WTC11 (cell line): ENCODE measurements at regions not wholly inside any gene's neighbourhood (a gene's known extent, or its start where the extent isn't known, plus 50 kb on each side); places are given as distances from the start of the nearest gene placed in this dataset.

Experiments used
- ATAC-seq: fragments of 200-7000 bp; cut with Tn5 transposase; 2 replicates; pipeline ENCODE4 v1.10.0; 2021; ENCODE audit warnings: mild to moderate bottlenecking, moderate library complexity
- CTCF ChIA-PET: fragments of 300-600 bp; sonication (Branson Sonifier 250); formaldehyde crosslinking; loops from one replicate; lab custom pipeline; 2021; ENCODE audit warnings: antibody characterized with exemption; lab: Charles Lee
- POLR2A ChIA-PET: fragments of 350-600 bp; sonication (Branson Sonifier 250); formaldehyde crosslinking; loops from one replicate; lab custom pipeline; 2021; ENCODE audit warnings: antibody characterized with exemption; lab: Charles Lee
- DNase-seq: peaks from one replicate; pipeline ENCODE4 v3.0.0; 2021; ENCODE audit warnings: low spot score
- H3K27ac Mint-ChIP-seq: 2 replicates; pipeline ENCODE4 v1.8.0; 2021; ENCODE audit warnings: mixed read lengths
- H3K27me3 Mint-ChIP-seq: 2 replicates; pipeline ENCODE4 v1.8.0; 2021; ENCODE audit warnings: low read depth, mild to moderate bottlenecking, moderate library complexity, mixed read lengths
- H3K36me3 Mint-ChIP-seq: 2 replicates; pipeline ENCODE4 v1.8.0; 2021; ENCODE audit warnings: mixed read lengths
- H3K4me1 Mint-ChIP-seq: 2 replicates; pipeline ENCODE4 v1.8.0; 2022; ENCODE audit warnings: mixed read lengths
- H3K4me3 Mint-ChIP-seq: 2 replicates; pipeline ENCODE4 v1.8.0; 2021; ENCODE audit warnings: mild to moderate bottlenecking, moderate library complexity, mixed read lengths
- H3K9me3 Mint-ChIP-seq: 2 replicates; pipeline ENCODE4 v1.8.0; 2021; ENCODE audit warnings: mixed read lengths
- ARID4B ChIP-seq: sonication (generic); formaldehyde crosslinking; IDR thresholded peaks from 2 replicates; pipeline ENCODE4 v1.8.0; 2023; ENCODE audit warnings: missing genetic modification reagents, mild to moderate bottlenecking, borderline replicate concordance
- ATF3 ChIP-seq: sonication (generic); formaldehyde crosslinking; conservative IDR thresholded peaks from 2 replicates; pipeline ENCODE4 v1.8.1; 2022; ENCODE audit warnings: mild to moderate bottlenecking, missing genetic modification reagents
- E2F4 ChIP-seq: sonication (generic); formaldehyde crosslinking; IDR thresholded peaks from 2 replicates; pipeline ENCODE4 v1.8.1; 2022; ENCODE audit warnings: low read depth, mild to moderate bottlenecking, moderate library complexity, missing genetic modification reagents, borderline replicate concordance
- ESRRA ChIP-seq: sonication (generic); formaldehyde crosslinking; IDR thresholded peaks from 2 replicates; pipeline ENCODE4 v1.8.1; 2022; ENCODE audit warnings: mild to moderate bottlenecking, missing genetic modification reagents, borderline replicate concordance
- GTF2I ChIP-seq: fragments of 250-450 bp; sonication (Bioruptor Pico); conservative IDR thresholded peaks from 2 replicates; pipeline ENCODE4 v1.4.0; 2021; ENCODE audit warnings: mild to moderate bottlenecking
- IRF1 ChIP-seq: sonication (generic); formaldehyde crosslinking; IDR thresholded peaks from 2 replicates; pipeline ENCODE4 v1.8.0; 2023; ENCODE audit warnings: missing genetic modification reagents
- KAT7 ChIP-seq: sonication (generic); formaldehyde crosslinking; IDR thresholded peaks from 2 replicates; pipeline ENCODE4 v1.8.1; 2023; ENCODE audit warnings: missing genetic modification reagents, mild to moderate bottlenecking, borderline replicate concordance
- MXD4 ChIP-seq: fragments of 250-450 bp; sonication (Bioruptor Pico); IDR thresholded peaks from 2 replicates; pipeline ENCODE4 v1.8.0; 2021; ENCODE audit warnings: mild to moderate bottlenecking, moderate library complexity, borderline replicate concordance
- NFATC4 ChIP-seq: fragments of 250-450 bp; sonication (Bioruptor Pico); IDR thresholded peaks from 2 replicates; pipeline ENCODE4 v1.9.0; 2021; ENCODE audit warnings: mild to moderate bottlenecking
- NR3C1 ChIP-seq: sonication (generic); formaldehyde crosslinking; conservative IDR thresholded peaks from 2 replicates; pipeline ENCODE4 v1.8.1; 2023; ENCODE audit warnings: low read depth, mild to moderate bottlenecking, missing genetic modification reagents
- OVOL2 ChIP-seq: fragments of 250-450 bp; sonication (Bioruptor Pico); IDR thresholded peaks from 2 replicates; pipeline ENCODE4 v1.9.0; 2021; ENCODE audit warnings: mild to moderate bottlenecking, borderline replicate concordance
- PRDM15 ChIP-seq: sonication (generic); formaldehyde crosslinking; IDR thresholded peaks from 2 replicates; pipeline ENCODE4 v1.8.0; 2022; ENCODE audit warnings: missing genetic modification reagents
- PREB ChIP-seq: sonication (generic); formaldehyde crosslinking; IDR thresholded peaks from 2 replicates; pipeline ENCODE4 v1.8.1; 2022; ENCODE audit warnings: mild to moderate bottlenecking, missing genetic modification reagents, moderate library complexity, borderline replicate concordance
- RORB ChIP-seq: fragments of 250-450 bp; sonication (Bioruptor Pico); IDR thresholded peaks from 2 replicates; pipeline ENCODE4 v1.9.0; 2021; ENCODE audit warnings: mild to moderate bottlenecking
- TEAD1 ChIP-seq: sonication (generic); formaldehyde crosslinking; IDR thresholded peaks from 2 replicates; pipeline ENCODE4 v1.8.0; 2022; ENCODE audit warnings: mild to moderate bottlenecking, missing genetic modification reagents
- USF1 ChIP-seq: sonication (generic); formaldehyde crosslinking; IDR thresholded peaks from 2 replicates; pipeline ENCODE4 v1.8.0; 2022; ENCODE audit warnings: mild to moderate bottlenecking, missing genetic modification reagents
- USF2 ChIP-seq: sonication (generic); formaldehyde crosslinking; IDR thresholded peaks from 2 replicates; pipeline ENCODE4 v1.8.1; 2023; ENCODE audit warnings: mild to moderate bottlenecking, missing genetic modification reagents, moderate library complexity
- ZBTB43 ChIP-seq: sonication (generic); formaldehyde crosslinking; IDR thresholded peaks from 2 replicates; pipeline ENCODE4 v1.8.1; 2023; ENCODE audit warnings: mild to moderate bottlenecking, missing genetic modification reagents
- ZMAT4 ChIP-seq: fragments of 250-450 bp; sonication (Bioruptor Pico); IDR thresholded peaks from 2 replicates; pipeline ENCODE4 v1.9.0; 2021; ENCODE audit warnings: mild to moderate bottlenecking
- ZNF138 ChIP-seq: sonication (generic); formaldehyde crosslinking; conservative IDR thresholded peaks from 2 replicates; pipeline ENCODE4 v1.8.1; 2022; ENCODE audit warnings: mild to moderate bottlenecking, moderate library complexity, missing genetic modification reagents
- ZNF423 ChIP-seq: fragments of 250-450 bp; sonication (Bioruptor Pico); IDR thresholded peaks from 2 replicates; pipeline ENCODE4 v2.1.2; 2022; ENCODE audit warnings: mild to moderate bottlenecking, moderate library complexity

- TF ChIP-seq ARID4B (CRISPR knock-in tag) = no peak
- TF ChIP-seq KAT7 (CRISPR knock-in tag) = no peak
- no peak for TF ChIP-seq PRDM15
- no peak for TF ChIP-seq NFATC4 (CRISPR knock-in tag)
- no peak for TF ChIP-seq USF1
- TF ChIP-seq ZNF138 = no peak
- TF ChIP-seq ZNF423 (CRISPR knock-in tag) = no peak
- no peak for TF ChIP-seq GTF2I (CRISPR knock-in tag)
- no peak for TF ChIP-seq ATF3 (CRISPR knock-in tag)
- TF ChIP-seq USF2 (CRISPR knock-in tag) = no peak
- no peak for TF ChIP-seq ZMAT4
Measured at GRCh38 chr13:104686484-104686883, 1620.3 kb upstream of the SLC10A2 start (continued).

GRCh38 chr13:104683789-104684188 lies 1617.6 kb upstream of the SLC10A2 start:
- CTCF ChIA-PET = no interaction called here
- no peaks in the 10 kb centered on the region for H3K36me3 Mint-ChIP-seq
- H3K9me3 Mint-ChIP-seq = no peaks in the 10 kb centered on the region
- DNase-seq = no peak
- POLR2A ChIA-PET = no interaction called here
- no peak overlapping the region for H3K27ac Mint-ChIP-seq
- H3K27me3 Mint-ChIP-seq = no peaks in the 10 kb centered on the region
- ATAC-seq = no peak
- no peaks in the 10 kb centered on the region for H3K4me1 Mint-ChIP-seq
- no peak overlapping the region for H3K4me3 Mint-ChIP-seq
- TF ChIP-seq OVOL2 (no peak), IRF1 (CRISPR knock-in tag) (no peak), NFATC4 (CRISPR knock-in tag) (no peak), ZBTB43 (CRISPR knock-in tag) (no peak), ESRRA (CRISPR knock-in tag) (no peak), GTF2I (CRISPR knock-in tag) (no peak), MXD4 (CRISPR knock-in tag) (no peak), TEAD1 (CRISPR knock-in tag) (no peak), RORB (CRISPR knock-in tag) (no peak), E2F4 (CRISPR knock-in tag) (no peak), NR3C1 (CRISPR knock-in tag) (no peak), USF2 (CRISPR knock-in tag) (no peak), PREB (CRISPR knock-in tag) (no peak)
